ENCODE measurements at regions not wholly inside any gene's neighbourhood (a gene's known extent, or its start where the extent isn't known, plus 50 kb on each side); places are given as distances from the start of the nearest gene placed in this dataset.

DNA sequence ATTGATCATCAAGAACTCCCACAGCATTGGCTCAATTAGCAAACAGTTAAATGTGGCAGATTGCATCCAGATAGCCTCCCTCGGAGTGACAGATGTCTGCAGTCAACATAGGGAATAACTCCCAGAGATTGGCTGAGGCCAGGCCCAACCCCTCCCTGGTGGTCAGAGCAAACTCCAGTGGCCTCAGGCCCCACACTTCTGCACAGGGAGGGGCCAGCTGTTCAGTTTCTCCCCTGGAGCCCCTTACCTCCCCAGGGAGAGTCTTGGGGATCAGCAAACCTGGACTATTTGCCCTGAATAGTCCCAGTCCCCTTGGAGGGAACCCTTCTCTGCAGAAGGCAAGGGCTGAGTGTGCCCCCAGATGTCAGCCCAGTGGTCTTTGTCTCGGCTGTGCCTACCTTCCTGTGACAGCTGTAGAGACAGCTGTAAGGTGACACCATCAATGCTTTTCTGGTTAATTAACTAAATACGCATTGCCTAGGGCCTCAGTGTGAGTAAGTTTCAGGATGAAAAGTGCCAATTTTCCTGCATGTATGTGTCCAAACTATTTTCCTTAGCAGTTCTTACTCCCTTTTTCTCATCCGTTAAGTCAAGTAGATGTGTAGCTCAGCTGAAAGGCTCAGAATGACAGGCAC, 102.7 kb upstream of the UQCRFS1 start:
- no peak for TF ChIP-seq CEBPB (IDR thresholded peaks at IDR 0.05)
- TF ChIP-seq EP300 (IDR thresholded peaks at IDR 0.05; ENCODE audit: borderline replicate concordance) = no peak
- no peak for TF ChIP-seq TAF1 (IDR thresholded peaks at IDR 0.05; ENCODE audit: low read depth)

DNA sequence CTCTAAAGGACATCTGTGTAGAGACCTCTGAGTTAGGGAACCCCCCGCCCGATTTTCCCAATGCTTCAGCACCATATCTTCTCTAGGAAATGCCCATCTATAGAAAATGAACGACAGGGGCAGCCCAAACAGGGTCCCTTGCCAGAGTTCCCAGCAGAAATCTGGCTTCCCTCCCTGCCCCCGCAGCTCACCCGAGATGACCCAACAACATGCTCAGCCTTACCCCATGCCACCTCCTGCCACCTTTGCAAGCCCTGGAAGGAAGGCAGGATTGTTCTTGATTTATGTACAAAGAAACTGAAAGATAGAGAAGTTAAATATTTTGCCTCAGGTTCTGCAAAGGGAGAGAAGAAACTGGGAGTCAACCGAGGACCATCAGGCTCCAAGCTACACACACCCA, 105.6 kb upstream of the UQCRFS1 start:
- TF ChIP-seq NFIC (IDR thresholded peaks at IDR 0.05) (no peak), TCF12 (IDR thresholded peaks at IDR 0.05; ENCODE audit: low read depth) (no peak), CREB1 (IDR thresholded peaks at IDR 0.05; ENCODE audit: low read depth) (no peak)

DNA sequence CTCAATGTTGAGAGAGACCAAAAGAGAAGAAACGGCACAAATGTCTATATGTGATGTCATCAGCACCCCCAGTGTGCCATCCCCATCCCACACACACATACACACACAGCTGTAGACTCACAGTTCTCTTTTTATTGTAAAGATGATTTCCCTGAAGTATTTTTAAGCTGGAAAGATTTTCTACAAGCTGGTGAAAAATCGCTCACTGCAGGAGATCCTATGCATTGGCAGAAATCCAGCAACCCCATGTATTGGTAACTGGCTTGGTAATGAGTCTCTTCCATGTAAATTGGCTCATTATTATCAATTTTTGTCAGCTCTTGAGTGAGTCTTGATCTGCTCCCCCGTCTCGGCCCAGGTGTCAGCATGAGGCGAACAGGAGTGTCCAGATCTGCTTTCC, 107.1 kb upstream of the UQCRFS1 start:
- TF ChIP-seq EGR1 (IDR thresholded peaks at IDR 0.05) = no peak
- no peak for TF ChIP-seq YY1 (IDR thresholded peaks at IDR 0.05; ENCODE audit: low read depth)
- no peak for TF ChIP-seq CREB1 (IDR thresholded peaks at IDR 0.05; ENCODE audit: low read depth)
- TF ChIP-seq NFIC (IDR thresholded peaks at IDR 0.05) = no peak
- TF ChIP-seq TEAD4 (IDR thresholded peaks at IDR 0.05) = no peak
- TF ChIP-seq, protein P1, sequence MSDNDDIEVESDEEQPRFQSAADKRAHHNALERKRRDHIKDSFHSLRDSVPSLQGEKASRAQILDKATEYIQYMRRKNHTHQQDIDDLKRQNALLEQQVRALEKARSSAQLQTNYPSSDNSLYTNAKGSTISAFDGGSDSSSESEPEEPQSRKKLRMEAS (IDR thresholded peaks at IDR 0.05) = no peak
- no peak for TF ChIP-seq FOXM1 (IDR thresholded peaks at IDR 0.05; ENCODE audit: borderline replicate concordance, low read depth)
- no peak for TF ChIP-seq ZBTB7A (IDR thresholded peaks at IDR 0.05; ENCODE audit: low read depth)
- no peak for TF ChIP-seq TCF12 (IDR thresholded peaks at IDR 0.05; ENCODE audit: low read depth)
- no peak for TF ChIP-seq RAD21 (IDR thresholded peaks at IDR 0.05; ENCODE audit: low read depth)
- TF ChIP-seq EP300 (IDR thresholded peaks at IDR 0.05; ENCODE audit: borderline replicate concordance) = no peak
- TF ChIP-seq CEBPB (IDR thresholded peaks at IDR 0.05) = no peak
- TF ChIP-seq TAF1 (IDR thresholded peaks at IDR 0.05; ENCODE audit: low read depth) = no peak
- TF ChIP-seq, protein P2, sequence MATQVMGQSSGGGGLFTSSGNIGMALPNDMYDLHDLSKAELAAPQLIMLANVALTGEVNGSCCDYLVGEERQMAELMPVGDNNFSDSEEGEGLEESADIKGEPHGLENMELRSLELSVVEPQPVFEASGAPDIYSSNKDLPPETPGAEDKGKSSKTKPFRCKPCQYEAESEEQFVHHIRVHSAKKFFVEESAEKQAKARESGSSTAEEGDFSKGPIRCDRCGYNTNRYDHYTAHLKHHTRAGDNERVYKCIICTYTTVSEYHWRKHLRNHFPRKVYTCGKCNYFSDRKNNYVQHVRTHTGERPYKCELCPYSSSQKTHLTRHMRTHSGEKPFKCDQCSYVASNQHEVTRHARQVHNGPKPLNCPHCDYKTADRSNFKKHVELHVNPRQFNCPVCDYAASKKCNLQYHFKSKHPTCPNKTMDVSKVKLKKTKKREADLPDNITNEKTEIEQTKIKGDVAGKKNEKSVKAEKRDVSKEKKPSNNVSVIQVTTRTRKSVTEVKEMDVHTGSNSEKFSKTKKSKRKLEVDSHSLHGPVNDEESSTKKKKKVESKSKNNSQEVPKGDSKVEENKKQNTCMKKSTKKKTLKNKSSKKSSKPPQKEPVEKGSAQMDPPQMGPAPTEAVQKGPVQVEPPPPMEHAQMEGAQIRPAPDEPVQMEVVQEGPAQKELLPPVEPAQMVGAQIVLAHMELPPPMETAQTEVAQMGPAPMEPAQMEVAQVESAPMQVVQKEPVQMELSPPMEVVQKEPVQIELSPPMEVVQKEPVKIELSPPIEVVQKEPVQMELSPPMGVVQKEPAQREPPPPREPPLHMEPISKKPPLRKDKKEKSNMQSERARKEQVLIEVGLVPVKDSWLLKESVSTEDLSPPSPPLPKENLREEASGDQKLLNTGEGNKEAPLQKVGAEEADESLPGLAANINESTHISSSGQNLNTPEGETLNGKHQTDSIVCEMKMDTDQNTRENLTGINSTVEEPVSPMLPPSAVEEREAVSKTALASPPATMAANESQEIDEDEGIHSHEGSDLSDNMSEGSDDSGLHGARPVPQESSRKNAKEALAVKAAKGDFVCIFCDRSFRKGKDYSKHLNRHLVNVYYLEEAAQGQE (IDR thresholded peaks at IDR 0.05; ENCODE audit: low read depth) = no peak
- TF ChIP-seq, protein P3, sequence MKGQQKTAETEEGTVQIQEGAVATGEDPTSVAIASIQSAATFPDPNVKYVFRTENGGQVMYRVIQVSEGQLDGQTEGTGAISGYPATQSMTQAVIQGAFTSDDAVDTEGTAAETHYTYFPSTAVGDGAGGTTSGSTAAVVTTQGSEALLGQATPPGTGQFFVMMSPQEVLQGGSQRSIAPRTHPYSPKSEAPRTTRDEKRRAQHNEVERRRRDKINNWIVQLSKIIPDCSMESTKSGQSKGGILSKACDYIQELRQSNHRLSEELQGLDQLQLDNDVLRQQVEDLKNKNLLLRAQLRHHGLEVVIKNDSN (IDR thresholded peaks at IDR 0.05) = no peak

DNA sequence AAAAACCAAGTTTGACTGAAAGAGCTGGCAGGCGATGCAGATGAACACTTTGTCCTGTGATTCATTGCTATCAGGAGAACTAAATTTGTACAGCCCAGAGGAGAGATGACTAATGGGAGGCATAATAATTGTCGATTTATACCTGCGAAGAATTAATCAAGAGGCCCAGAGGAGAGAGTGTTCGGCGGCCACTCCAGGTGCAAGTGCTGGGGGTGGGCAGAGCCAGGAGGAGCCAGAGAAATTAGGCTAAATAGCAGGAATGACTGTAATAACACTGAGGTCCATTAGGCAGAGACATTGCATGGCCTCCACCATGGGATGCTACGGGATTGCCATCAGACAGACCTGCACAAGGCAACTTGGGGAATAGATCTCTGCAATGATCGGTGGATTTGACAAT, 107.7 kb upstream of the UQCRFS1 start:
- TF ChIP-seq CEBPB (IDR thresholded peaks at IDR 0.05) = no peak
- TF ChIP-seq, protein P2 (IDR thresholded peaks at IDR 0.05; ENCODE audit: low read depth) = no peak
- TF ChIP-seq CREB1 (IDR thresholded peaks at IDR 0.05; ENCODE audit: low read depth) = no peak
- TF ChIP-seq, protein P3 (IDR thresholded peaks at IDR 0.05) = no peak

DNA sequence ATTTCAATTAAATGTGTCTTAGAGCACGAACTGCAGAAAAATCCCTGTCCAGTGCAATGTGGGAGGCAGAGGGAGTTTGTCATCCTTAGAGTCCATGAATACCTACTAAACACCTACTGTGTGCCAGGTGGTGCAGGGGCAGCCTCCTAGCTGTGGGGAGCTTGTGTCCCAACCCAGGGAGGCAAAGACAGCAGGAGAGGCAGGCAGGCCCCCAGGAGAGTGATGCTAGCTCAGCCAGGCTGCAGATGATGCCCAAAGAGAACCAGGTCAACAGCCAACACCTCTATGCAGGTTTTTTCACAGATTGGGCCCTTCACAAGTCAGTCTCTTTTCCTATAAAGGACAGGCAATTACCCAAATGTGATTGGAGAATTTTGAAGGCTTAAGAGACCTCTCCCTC, 108.2 kb upstream of the UQCRFS1 start:
- no peak for TF ChIP-seq RAD21 (IDR thresholded peaks at IDR 0.05; ENCODE audit: low read depth)
- no peak for TF ChIP-seq ZBTB7A (IDR thresholded peaks at IDR 0.05; ENCODE audit: low read depth)
- no peak for TF ChIP-seq EP300 (IDR thresholded peaks at IDR 0.05; ENCODE audit: borderline replicate concordance)
- TF ChIP-seq CEBPB (IDR thresholded peaks at IDR 0.05) = no peak
- TF ChIP-seq TAF1 (IDR thresholded peaks at IDR 0.05; ENCODE audit: low read depth) = no peak
- no peak for TF ChIP-seq YY1 (IDR thresholded peaks at IDR 0.05; ENCODE audit: low read depth)
- TF ChIP-seq, protein P1 (IDR thresholded peaks at IDR 0.05) = no peak

DNA sequence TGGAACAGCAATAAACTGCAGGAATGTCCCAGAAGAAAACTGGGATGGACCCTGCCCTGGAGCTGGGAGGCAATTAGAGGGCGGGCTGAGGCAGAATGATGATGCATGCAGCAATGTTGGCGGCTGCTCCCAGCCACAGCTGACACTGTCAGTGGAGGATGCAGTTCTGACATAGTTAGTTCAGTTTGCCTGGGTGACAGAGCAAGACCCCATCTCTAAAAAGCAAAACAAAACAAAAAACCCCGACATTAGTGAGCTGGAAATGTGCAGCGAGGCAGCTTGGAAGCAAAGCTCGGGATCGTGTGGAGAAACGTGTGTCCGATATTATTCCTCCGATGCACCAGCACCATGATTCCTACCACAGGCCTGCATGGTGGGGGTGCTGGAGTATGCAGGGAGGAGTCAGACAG, 110.1 kb upstream of the UQCRFS1 start:
- no peak for TF ChIP-seq RAD21 (IDR thresholded peaks at IDR 0.05; ENCODE audit: low read depth)
- TF ChIP-seq NFIC (IDR thresholded peaks at IDR 0.05) = no peak
- TF ChIP-seq CEBPB (IDR thresholded peaks at IDR 0.05) = no peak
- TF ChIP-seq, protein P1 (IDR thresholded peaks at IDR 0.05) = no peak
- TF ChIP-seq CREB1 (IDR thresholded peaks at IDR 0.05; ENCODE audit: low read depth) = no peak
